ENCODE measurements at regions not wholly inside any gene's neighbourhood (a gene's known extent, or its start where the extent isn't known, plus 50 kb on each side); places are given as distances from the start of the nearest gene placed in this dataset.

- no peak for DNase-seq (ENCODE audit: low read depth in 2 of 2)
Observed at GRCh38 chr2:16008331-16008850, 68.0 kb downstream of the MYCN start.

- no peak for DNase-seq (ENCODE audit: low read depth in 2 of 2)
Observed at GRCh38 chr2:16007167-16007934, 67.0 kb downstream of the MYCN start.

GRCh38 chr2:16006537-16007166 is 66.3 kb downstream of the MYCN start:
- DNase-seq (ENCODE audit: low read depth in 2 of 2), result no peak

GRCh38 chr2:16005816-16006536 is 65.6 kb downstream of the MYCN start:
- no peak for DNase-seq (ENCODE audit: low read depth in 2 of 2)

- no peak for DNase-seq (ENCODE audit: low read depth in 2 of 2)
Observed at GRCh38 chr2:16005389-16005788, 65.0 kb downstream of the MYCN start.

- DNase-seq (ENCODE audit: low read depth in 2 of 2), result no peak
Observed at GRCh38 chr2:16003809-16004208, 63.5 kb downstream of the MYCN start.

- no peak for DNase-seq (ENCODE audit: low read depth in 2 of 2)
Observed at GRCh38 chr2:16003152-16003551, 62.8 kb downstream of the MYCN start.

GRCh38 chr2:16002575-16002974 is 62.2 kb downstream of the MYCN start:
- DNase-seq (ENCODE audit: low read depth in 2 of 2), result no peak

GRCh38 chr2:16002144-16002543 is 61.8 kb downstream of the MYCN start:
- no peak for DNase-seq (ENCODE audit: low read depth in 2 of 2)

GRCh38 chr2:16000642-16001041 is 60.3 kb downstream of the MYCN start:
- no peak for DNase-seq (ENCODE audit: low read depth in 2 of 2)

GRCh38 chr2:15999596-16000469 is 59.5 kb downstream of the MYCN start:
- no peak for DNase-seq (ENCODE audit: low read depth in 2 of 2)

GRCh38 chr2:15997728-15998280 is 57.5 kb downstream of the MYCN start:
- no peak for DNase-seq (ENCODE audit: low read depth in 2 of 2)

- DNase-seq (ENCODE audit: low read depth in 2 of 2), result no peak
Observed at GRCh38 chr2:15996536-15997423, 56.4 kb downstream of the MYCN start.
